Panc1 (cell line): ENCODE measurements at regions not wholly inside any gene's neighbourhood (a gene's known extent, or its start where the extent isn't known, plus 50 kb on each side); places are given as distances from the start of the nearest gene placed in this dataset.

ENCODE experiments used
- ATAC-seq: fragments of 200-7000 bp; cut with Tn5 transposase; 2 replicates; pipeline ENCODE4 v1.9.1; 2020; ENCODE audit warnings: mild to moderate bottlenecking, moderate library complexity
- BruUV-seq: library from RNA; stranded (reverse); fragments of 400-500 nt; replicated peaks from 2 replicates; lab custom pipeline; 2021; lab: Mats Ljungman, UMichigan
- CTCF ChIA-PET: fragments of 300-600 bp; sonication (Branson Sonifier 250); formaldehyde crosslinking; loops from one replicate; lab custom pipeline; 2022; ENCODE audit warnings: antibody characterized with exemption; lab: Charles Lee
- POLR2A ChIA-PET: fragments of 300-600 bp; sonication (Branson Sonifier 250); formaldehyde crosslinking; loops from one replicate; lab custom pipeline; 2022; ENCODE audit warnings: antibody characterized with exemption; lab: Charles Lee
- DNase-seq: peaks from one replicate; pipeline ENCODE4 v3.0.0-alpha.2; 2010; ENCODE audit warnings: low read depth, low spot score
- H3K27ac ChIP-seq: 2 replicates; pipeline ENCODE4 v1.5.1; 2011; ENCODE audit warnings: mild to moderate bottlenecking, low read length, inconsistent platforms
- H3K27me3 ChIP-seq: fragments of 200-500 bp; sonication (Bioruptor generic); 2 replicates; pipeline ENCODE4 v1.6.0; 2014; ENCODE audit warnings: low read length, inconsistent platforms; ENCODE audit not compliant: control insufficient read depth, insufficient read depth
- H3K36me3 ChIP-seq: fragments of 200-500 bp; sonication (Bioruptor generic); 2 replicates; pipeline ENCODE4 v1.5.1; 2014; ENCODE audit warnings: inconsistent platforms, mild to moderate bottlenecking, low read length, moderate library complexity; ENCODE audit not compliant: control insufficient read depth, insufficient read depth
- H3K4me1 ChIP-seq: 2 replicates; pipeline ENCODE4 v1.5.1; 2011; ENCODE audit warnings: inconsistent platforms, mild to moderate bottlenecking, low read length, moderate library complexity; ENCODE audit not compliant: control insufficient read depth, insufficient read depth
- H3K4me3 ChIP-seq, 2 experiments: 2 replicates each; pipeline ENCODE4 v1.5.1; 2011 to 2012; ENCODE audit warnings: low read depth in 2 of 2, low read length in 2 of 2, mild to moderate bottlenecking in 2 of 2, inconsistent platforms in 1 of 2, moderate library complexity in 1 of 2
- H3K9me3 ChIP-seq: fragments of 200-500 bp; sonication (Bioruptor generic); 2 replicates; pipeline ENCODE4 v1.5.1; 2014; ENCODE audit warnings: low read depth, mild to moderate bottlenecking, inconsistent platforms, low read length, moderate library complexity; ENCODE audit not compliant: control insufficient read depth, insufficient read depth
- CTCF ChIP-seq: fragments of 450-650 bp; IDR thresholded peaks from 2 replicates; pipeline ENCODE4 v1.5.1; 2017; ENCODE audit warnings: mild to moderate bottlenecking
- POLR2AphosphoS5 ChIP-seq: IDR thresholded peaks from 2 replicates; pipeline ENCODE4 v1.6.1; 2012; ENCODE audit warnings: mild to moderate bottlenecking, low read depth, low read length, moderate library complexity
- REST ChIP-seq, 2 experiments: IDR thresholded peaks; 2 replicates each; pipeline ENCODE4 v1.6.1; 2011 to 2012; ENCODE audit warnings: low read depth in 2 of 2, control low read depth in 1 of 2, low read length in 1 of 2, mild to moderate bottlenecking in 1 of 2, moderate library complexity in 1 of 2; ENCODE audit not compliant: insufficient read depth in 1 of 2
- SIN3A ChIP-seq: IDR thresholded peaks from 2 replicates; pipeline ENCODE4 v1.6.1; 2012; ENCODE audit warnings: low read depth, mild to moderate bottlenecking, low read length, moderate library complexity, borderline replicate concordance; ENCODE audit not compliant: insufficient read depth
- TCF7L2 ChIP-seq: IDR thresholded peaks from 2 replicates; pipeline ENCODE4 v1.6.1; 2011; ENCODE audit warnings: mild to moderate bottlenecking, low read depth, low read length, inconsistent platforms
- in situ Hi-C: cut with HindIII; loops from 2 replicates; pipeline ENCODE4 v1.10.0; 2016; ENCODE audit warnings: low sequenced_read_pairs, low pct_unique_long_range_greater_than_20kb
- intact Hi-C: fragments of 100-400 bp; cut with micrococcal nuclease; formaldehyde crosslinking; loops from one replicate; pipeline ENCODE4 v1.10.0; 2022; ENCODE audit not compliant: unreplicated experiment

GRCh38 chr2:35858216-35858615 lies 497.4 kb upstream of the CRIM1 start:
- ChIA-PET POLR2A (no interaction called here), CTCF (no interaction called here)
- ATAC-seq: no peak
- Histone ChIP-seq H3K4me3 (no peak overlapping the region), H3K27me3 (no peaks in the 10 kb centered on the region), H3K36me3 (no peaks in the 10 kb centered on the region), H3K27ac (no peak overlapping the region), H3K9me3 (no peaks in the 10 kb centered on the region), H3K4me1 (no peaks in the 10 kb centered on the region)
- TF ChIP-seq POLR2AphosphoS5 (no peak), CTCF (peak; percentile 35; the same call in 1 of the 2 replicates)
- in situ Hi-C loops: no loop called here
- no peak for DNase-seq
- intact Hi-C loops: no loop called here
- no TSS peak for BruUV-seq

- H3K36me3 ChIP-seq: no peaks in the 10 kb centered on the region
- no peaks in the 10 kb centered on the region for H3K4me1 ChIP-seq
- TF ChIP-seq REST (IDR thresholded peaks at IDR 0.05; ENCODE audit: insufficient read depth in 1 of 2, low read depth in 2 of 2, low read length in 1 of 2): no peak
- TF ChIP-seq POLR2AphosphoS5: no peak
- TF ChIP-seq SIN3A: no peak
- no peak for TF ChIP-seq TCF7L2
- no peak for TF ChIP-seq CTCF
- no peaks in the 10 kb centered on the region for H3K9me3 ChIP-seq
- no peak overlapping the region for H3K27ac ChIP-seq
- ATAC-seq (no peak), DNase-seq (no peak)
- BruUV-seq: no TSS peak
- H3K4me3 ChIP-seq: no peak overlapping the region
- CTCF ChIA-PET: no interaction called here
- H3K27me3 ChIP-seq: no peaks in the 10 kb centered on the region
- in situ Hi-C loops (no loop called here), intact Hi-C loops (no loop called here)
- POLR2A ChIA-PET: no interaction called here
Observed at GRCh38 chr2:35857498-35857897, 498.1 kb upstream of the CRIM1 start.

GRCh38 chr2:35831385-35831784 lies 524.2 kb upstream of the CRIM1 start:
- peaks cover 4% of the 10 kb centered on the region for H3K27me3 ChIP-seq
- no peak overlapping the region for H3K27ac ChIP-seq
- in situ Hi-C loops: no loop called here
- CTCF ChIA-PET: no interaction called here
- POLR2A ChIA-PET: no interaction called here
- no peak for TF ChIP-seq SIN3A
- no peak for TF ChIP-seq POLR2AphosphoS5
- no peak for TF ChIP-seq CTCF
- TF ChIP-seq TCF7L2: no peak
- no peak for TF ChIP-seq REST (IDR thresholded peaks at IDR 0.05; ENCODE audit: insufficient read depth in 1 of 2, low read depth in 2 of 2, low read length in 1 of 2)
- DNase-seq: no peak
- H3K36me3 ChIP-seq: no peaks in the 10 kb centered on the region
- H3K9me3 ChIP-seq: no peaks in the 10 kb centered on the region
- ATAC-seq: no peak
- intact Hi-C loops: no loop called here
- no TSS peak for BruUV-seq
- H3K4me3 ChIP-seq: no peak overlapping the region
- no peaks in the 10 kb centered on the region for H3K4me1 ChIP-seq
